Vagina (tissue), 2 donors: ENCODE measurements at regions not wholly inside any gene's neighbourhood (a gene's known extent, or its start where the extent isn't known, plus 50 kb on each side); places are given as distances from the start of the nearest gene placed in this dataset.

ENCODE experiments used
- DNase-seq, 2 donors: peaks; one replicate each; pipeline ENCODE4 v3.0.0-alpha.2; 2017; ENCODE audit errors: extremely low spot score in 2 of 2
- H3K27ac ChIP-seq: fragments of 200-600 bp; sonication (generic); one replicate; pipeline ENCODE4 v1.5.1; 2019
- H3K27me3 ChIP-seq: fragments of 200-600 bp; sonication (generic); one replicate; pipeline ENCODE4 v1.5.1; 2019
- H3K36me3 ChIP-seq, 2 donors: fragments of 200-600 bp; sonication (generic); one replicate each; pipeline ENCODE4 v1.5.1; 2017 to 2019
- H3K4me1 ChIP-seq: fragments of 200-600 bp; sonication (generic); one replicate; pipeline ENCODE4 v1.5.1; 2019
- H3K4me3 ChIP-seq, 2 donors: fragments of 200-600 bp; sonication (generic); 1 replicate in 1 of 2; 2 replicates in 1 of 2; pipeline ENCODE4 v1.5.1; 2016 to 2019
- H3K9me3 ChIP-seq: fragments of 200-600 bp; sonication (generic); one replicate; pipeline ENCODE4 v1.5.1; 2019
- POLR2A ChIP-seq, 2 donors: fragments of 450-650 bp; IDR thresholded peaks; one replicate each; pipeline ENCODE4 v1.6.1; 2017; ENCODE audit warnings: antibody characterized with exemption in 2 of 2, mild to moderate bottlenecking in 2 of 2, moderate library complexity in 2 of 2
- POLR2AphosphoS5 ChIP-seq, 2 donors: sonication (generic); formaldehyde crosslinking; IDR thresholded peaks; one replicate each; pipeline ENCODE4 v1.9.0; 2017; ENCODE audit warnings: antibody characterized with exemption in 2 of 2, mild to moderate bottlenecking in 2 of 2, low read depth in 1 of 2; ENCODE audit not compliant: insufficient read depth in 1 of 2
- intact Hi-C: fragments of 100-400 bp; cut with DNase I; formaldehyde crosslinking; loops from one replicate; pipeline ENCODE4 v1.15.1; 2023
- TF ChIP-seq, protein P1 (sequence below), 3 experiments: fragments of 450-650 bp in 2 of 3; fragments of 200-600 bp in 1 of 3; sonication (generic) in 1 of 3; IDR thresholded peaks; one replicate each; pipeline ENCODE4 v1.5.1; 2017 to 2019; ENCODE audit warnings: antibody characterized with exemption in 3 of 3, mild to moderate bottlenecking in 2 of 3, moderate library complexity in 2 of 3

DNA sequence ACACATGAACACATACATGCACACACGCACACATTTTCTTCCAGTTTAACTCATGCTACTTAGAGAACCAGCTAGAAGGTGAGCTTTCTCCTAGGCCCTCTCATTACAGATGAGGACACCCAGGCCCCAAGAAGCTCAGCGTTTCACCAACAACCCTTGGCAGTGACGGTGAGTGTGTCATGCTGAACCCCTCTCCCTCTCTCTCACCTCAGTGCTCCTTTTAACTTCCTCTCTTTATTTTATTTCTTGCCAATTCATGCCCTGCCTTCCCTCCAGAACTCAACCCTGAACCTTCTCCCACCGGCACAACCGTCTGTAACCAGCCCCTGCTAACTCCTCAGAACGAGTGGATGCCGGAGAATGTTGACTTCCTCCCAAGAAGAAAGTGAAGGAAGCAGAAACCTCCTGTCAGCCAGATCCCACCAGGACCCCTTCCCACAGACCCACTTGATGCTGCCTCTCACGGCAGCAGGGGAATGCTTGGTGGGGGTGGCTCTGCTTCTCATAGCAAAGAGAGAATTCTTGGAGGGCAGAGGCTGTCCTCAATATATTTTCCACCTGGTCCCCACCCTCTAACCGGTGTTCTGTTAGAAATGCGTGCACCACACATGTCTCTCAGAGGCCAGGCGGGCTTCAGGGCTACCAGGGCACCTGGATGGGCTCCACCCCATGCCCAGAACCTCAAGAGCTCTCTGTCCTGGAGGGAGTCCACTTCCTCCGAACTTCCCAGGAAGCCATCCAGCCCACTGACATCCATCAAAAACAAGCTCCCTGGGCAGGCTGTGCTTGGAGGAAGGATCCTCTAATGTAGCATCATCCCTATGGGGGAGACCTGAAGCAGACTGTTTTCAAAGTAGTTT, 134.0 kb downstream of the TOMM20 start:
- Histone ChIP-seq H3K4me3 (no peak overlapping the region), H3K36me3 (no peaks in the 10 kb centered on the region), H3K4me1 (peaks cover 36% of the 10 kb centered on the region), H3K27ac (no peak overlapping the region), H3K9me3 (no peaks in the 10 kb centered on the region), H3K27me3 (no peaks in the 10 kb centered on the region)
- intact Hi-C loops: loop anchor here (5.0 kb wide), 1 partner anchor 53 kb away; no protein-coding TSS in a partner anchor
- DNase-seq: no peak
- TF ChIP-seq POLR2A (IDR thresholded peaks at IDR 0.05): no peak
- TF ChIP-seq POLR2AphosphoS5 (IDR thresholded peaks at IDR 0.05; ENCODE audit: insufficient read depth in 1 of 2, low read depth in 1 of 2): no peak
- TF ChIP-seq, protein P1, sequence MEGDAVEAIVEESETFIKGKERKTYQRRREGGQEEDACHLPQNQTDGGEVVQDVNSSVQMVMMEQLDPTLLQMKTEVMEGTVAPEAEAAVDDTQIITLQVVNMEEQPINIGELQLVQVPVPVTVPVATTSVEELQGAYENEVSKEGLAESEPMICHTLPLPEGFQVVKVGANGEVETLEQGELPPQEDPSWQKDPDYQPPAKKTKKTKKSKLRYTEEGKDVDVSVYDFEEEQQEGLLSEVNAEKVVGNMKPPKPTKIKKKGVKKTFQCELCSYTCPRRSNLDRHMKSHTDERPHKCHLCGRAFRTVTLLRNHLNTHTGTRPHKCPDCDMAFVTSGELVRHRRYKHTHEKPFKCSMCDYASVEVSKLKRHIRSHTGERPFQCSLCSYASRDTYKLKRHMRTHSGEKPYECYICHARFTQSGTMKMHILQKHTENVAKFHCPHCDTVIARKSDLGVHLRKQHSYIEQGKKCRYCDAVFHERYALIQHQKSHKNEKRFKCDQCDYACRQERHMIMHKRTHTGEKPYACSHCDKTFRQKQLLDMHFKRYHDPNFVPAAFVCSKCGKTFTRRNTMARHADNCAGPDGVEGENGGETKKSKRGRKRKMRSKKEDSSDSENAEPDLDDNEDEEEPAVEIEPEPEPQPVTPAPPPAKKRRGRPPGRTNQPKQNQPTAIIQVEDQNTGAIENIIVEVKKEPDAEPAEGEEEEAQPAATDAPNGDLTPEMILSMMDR (IDR thresholded peaks at IDR 0.05): no peak

DNA sequence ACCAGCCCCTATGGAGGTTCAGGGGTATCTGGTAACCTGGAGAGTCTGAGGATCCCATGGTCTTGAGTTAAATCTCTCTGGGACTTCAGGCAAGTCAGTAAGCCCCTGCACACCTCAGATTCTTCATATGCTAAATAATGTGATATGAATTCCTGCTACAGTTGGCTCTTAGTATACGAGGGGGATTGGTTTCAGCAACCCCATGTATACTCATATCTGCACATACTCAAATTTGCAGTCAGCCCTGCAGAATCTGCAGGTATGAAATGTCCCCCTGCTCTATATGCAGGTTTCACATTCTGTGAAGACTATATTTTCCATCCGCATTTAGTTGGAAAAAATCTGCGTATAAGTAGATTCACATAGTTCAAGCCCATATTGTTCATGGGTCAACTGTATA, 136.6 kb downstream of the TOMM20 start:
- H3K27ac ChIP-seq: no peak overlapping the region
- H3K4me1 ChIP-seq: peaks cover 34% of the 10 kb centered on the region
- TF ChIP-seq, protein P1 (IDR thresholded peaks at IDR 0.05): no peak
- TF ChIP-seq POLR2AphosphoS5 (IDR thresholded peaks at IDR 0.05; ENCODE audit: insufficient read depth in 1 of 2, low read depth in 1 of 2): no peak
- no peak for TF ChIP-seq POLR2A (IDR thresholded peaks at IDR 0.05)
- H3K36me3 ChIP-seq: no peaks in the 10 kb centered on the region
- intact Hi-C loops: no loop called here
- no peak overlapping the region for H3K4me3 ChIP-seq
- no peaks in the 10 kb centered on the region for H3K9me3 ChIP-seq
- no peak for DNase-seq
- H3K27me3 ChIP-seq: no peaks in the 10 kb centered on the region

DNA sequence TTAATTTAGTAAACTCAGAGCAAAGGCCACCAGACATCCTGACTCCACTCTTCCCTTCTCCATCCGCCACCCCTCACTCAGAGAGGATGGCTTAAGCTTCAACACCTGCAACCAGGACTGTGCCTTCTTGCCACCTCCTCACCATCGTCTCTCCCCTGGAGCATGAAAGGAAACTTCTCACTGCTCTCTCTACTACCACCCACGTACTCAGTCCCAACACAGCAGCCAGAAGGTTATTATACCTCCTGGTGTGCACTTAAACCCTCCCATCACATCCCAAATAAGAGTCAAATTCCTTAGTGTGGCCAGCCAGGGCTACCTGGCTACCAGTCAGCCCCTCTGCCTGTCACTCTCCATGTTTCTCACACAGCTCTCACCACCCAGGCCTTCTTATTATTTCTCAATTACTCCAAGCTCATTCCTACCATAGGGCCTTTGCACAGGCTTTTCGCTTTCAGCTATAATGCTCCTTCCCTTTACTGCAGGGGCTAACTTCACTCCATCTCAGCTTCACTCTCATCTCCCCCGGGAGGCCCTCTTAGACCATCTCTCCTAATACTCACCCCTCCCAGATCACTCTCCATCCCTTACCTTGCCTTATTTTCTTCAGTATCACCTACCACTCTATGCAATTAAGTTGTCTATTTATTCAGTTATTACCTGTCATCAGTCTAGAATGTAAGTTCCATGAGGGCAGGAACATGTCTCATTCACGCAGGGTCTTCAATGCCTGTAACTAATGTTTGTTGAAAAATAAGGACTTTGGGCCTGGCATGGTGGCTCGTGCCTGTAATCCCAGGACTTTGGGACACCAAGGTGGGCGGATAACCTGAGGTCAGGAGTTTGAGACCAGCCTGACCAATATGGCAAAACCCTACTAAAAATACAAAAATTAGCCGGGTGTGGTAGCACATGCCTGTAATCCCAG, 137.5 kb downstream of the TOMM20 start:
- H3K36me3 ChIP-seq: no peaks in the 10 kb centered on the region
- H3K4me3 ChIP-seq: no peak overlapping the region
- no peak for TF ChIP-seq POLR2AphosphoS5 (IDR thresholded peaks at IDR 0.05; ENCODE audit: insufficient read depth in 1 of 2, low read depth in 1 of 2)
- TF ChIP-seq, protein P1 (IDR thresholded peaks at IDR 0.05): no peak
- no peak for TF ChIP-seq POLR2A (IDR thresholded peaks at IDR 0.05)
- no peaks in the 10 kb centered on the region for H3K9me3 ChIP-seq
- intact Hi-C loops: no loop called here
- peaks cover 34% of the 10 kb centered on the region for H3K4me1 ChIP-seq
- H3K27me3 ChIP-seq: no peaks in the 10 kb centered on the region
- no peak for DNase-seq
- H3K27ac ChIP-seq: peak overlapping the region; percentile 60

DNA sequence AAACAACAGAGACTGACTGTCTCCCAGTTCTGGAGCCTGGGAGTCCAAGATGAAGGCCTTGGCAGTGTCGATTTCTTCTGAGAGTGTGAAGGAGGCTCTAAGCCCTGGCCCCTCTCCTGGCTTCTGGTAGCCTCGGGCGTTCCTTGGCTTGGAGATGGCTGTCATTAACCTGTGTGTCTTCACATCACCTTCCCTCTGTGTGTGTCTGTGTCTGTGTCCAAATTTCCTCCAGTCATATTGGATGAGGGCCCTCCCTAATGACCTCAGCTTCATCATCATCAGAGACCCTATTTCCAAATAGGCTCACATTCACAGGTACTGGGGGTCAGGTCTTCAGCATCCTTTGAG, 138.3 kb downstream of the TOMM20 start:
- Histone ChIP-seq H3K36me3 (no peaks in the 10 kb centered on the region), H3K27ac (peak overlapping the region; percentile 60), H3K9me3 (no peaks in the 10 kb centered on the region), H3K27me3 (no peaks in the 10 kb centered on the region), H3K4me3 (no peak overlapping the region), H3K4me1 (peaks cover 41% of the 10 kb centered on the region)
- intact Hi-C loops: no loop called here
- DNase-seq: no peak
- TF ChIP-seq POLR2AphosphoS5 (IDR thresholded peaks at IDR 0.05; ENCODE audit: insufficient read depth in 1 of 2, low read depth in 1 of 2) (no peak), POLR2A (IDR thresholded peaks at IDR 0.05) (no peak)
- TF ChIP-seq, protein P1 (IDR thresholded peaks at IDR 0.05): no peak
